ENCODE measurements at regions not wholly inside any gene's neighbourhood (a gene's known extent, or its start where the extent isn't known, plus 50 kb on each side); places are given as distances from the start of the nearest gene placed in this dataset.

DNA sequence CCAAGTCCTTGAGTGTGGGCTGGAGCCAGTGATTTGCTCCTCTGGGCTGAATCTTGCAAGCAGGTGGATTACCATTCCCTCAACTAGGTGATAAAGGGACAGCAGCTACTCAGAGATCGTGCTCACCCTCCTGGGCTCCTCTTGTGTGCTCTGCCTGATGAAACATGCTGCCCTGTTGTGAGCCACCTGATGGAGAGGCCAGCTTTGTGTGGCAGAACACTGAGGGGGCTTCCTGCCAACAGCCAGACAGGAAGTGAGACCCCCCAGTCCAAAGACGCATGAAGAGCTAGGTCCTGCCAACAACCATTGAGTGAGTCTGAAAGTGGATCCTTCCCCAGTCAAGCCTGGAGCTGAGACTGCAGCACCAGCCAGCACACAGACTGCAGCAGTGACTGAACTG is 106.4 kb upstream of the IRX2 start:
- Histone ChIP-seq H3K36me3 (ENCODE audit: insufficient read depth, low read length) (no peaks in the 10 kb centered on the region), H3K27ac (ENCODE audit: low read depth, low read length) (no peak overlapping the region), H3K27me3 (ENCODE audit: insufficient read depth, low read length, poor library complexity, severe bottlenecking) (no peaks in the 10 kb centered on the region), H3K9me3 (ENCODE audit: low read length) (no peaks in the 10 kb centered on the region), H3K4me1 (ENCODE audit: insufficient read depth, low read length) (no peaks in the 10 kb centered on the region), H3K4me3 (ENCODE audit: low read length) (no peak overlapping the region)
- ChIA-PET CTCF (no interaction called here), POLR2A (no interaction called here)
- H3K36me3 Mint-ChIP-seq: no peaks in the 10 kb centered on the region
- peaks cover 0 to 9% (median 0%) of the 10 kb centered on the region in 5 donors for H3K9me3 Mint-ChIP-seq
- DNase-seq: no peak
- H3K27me3 Mint-ChIP-seq: peaks cover 0 to 1% of the 10 kb centered on the region in 2 donors
- H3K4me1 Mint-ChIP-seq: no peaks in the 10 kb centered on the region
- no peak overlapping the region for H3K4me3 Mint-ChIP-seq
- no peak overlapping the region for H3K27ac Mint-ChIP-seq

DNA sequence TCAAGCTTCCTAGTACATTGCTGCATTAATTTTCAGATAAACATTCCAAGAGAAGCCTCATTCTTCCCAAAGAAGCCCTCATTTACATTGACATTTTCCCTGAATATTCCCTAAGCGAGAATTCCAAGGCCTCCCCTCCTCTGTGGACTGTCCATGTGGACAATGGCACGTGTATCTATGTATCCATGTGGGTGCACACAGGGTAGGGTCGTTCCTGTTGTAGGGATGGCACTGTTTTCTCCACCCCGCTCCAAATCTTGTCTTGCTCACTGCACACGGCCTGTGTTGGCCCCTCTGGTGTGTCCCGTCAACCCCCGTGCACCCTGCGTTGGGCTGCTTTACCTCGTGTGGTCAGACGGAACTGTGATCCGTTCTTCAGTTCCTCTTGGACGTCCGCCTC is 104.7 kb upstream of the IRX2 start:
- CTCF ChIA-PET: no interaction called here
- H3K27ac Mint-ChIP-seq: no peak overlapping the region
- Histone ChIP-seq H3K27ac (ENCODE audit: low read depth, low read length) (no peak overlapping the region), H3K4me1 (ENCODE audit: insufficient read depth, low read length) (no peaks in the 10 kb centered on the region), H3K27me3 (ENCODE audit: insufficient read depth, low read length, poor library complexity, severe bottlenecking) (no peaks in the 10 kb centered on the region), H3K36me3 (ENCODE audit: insufficient read depth, low read length) (no peaks in the 10 kb centered on the region), H3K4me3 (ENCODE audit: low read length) (no peak overlapping the region), H3K9me3 (ENCODE audit: low read length) (no peaks in the 10 kb centered on the region)
- H3K4me3 Mint-ChIP-seq: no peak overlapping the region
- no peaks in the 10 kb centered on the region for H3K4me1 Mint-ChIP-seq
- peaks cover 0 to 9% (median 0%) of the 10 kb centered on the region in 5 donors for H3K9me3 Mint-ChIP-seq
- DNase-seq: no peak
- H3K27me3 Mint-ChIP-seq: peaks cover 0 to 1% of the 10 kb centered on the region in 2 donors
- POLR2A ChIA-PET: no interaction called here
- no peaks in the 10 kb centered on the region for H3K36me3 Mint-ChIP-seq

GRCh38 chr5:2852446-2852845 is 101.0 kb upstream of the IRX2 start:
- no peaks in the 10 kb centered on the region for H3K36me3 ChIP-seq (ENCODE audit: insufficient read depth, low read length)
- H3K4me1 ChIP-seq (ENCODE audit: insufficient read depth, low read length): no peaks in the 10 kb centered on the region
- H3K4me1 Mint-ChIP-seq: no peaks in the 10 kb centered on the region
- H3K4me3 ChIP-seq (ENCODE audit: low read length): no peak overlapping the region
- H3K27me3 Mint-ChIP-seq: peaks cover 0 to 1% of the 10 kb centered on the region in 2 donors
- H3K36me3 Mint-ChIP-seq: no peaks in the 10 kb centered on the region
- DNase-seq: no peak
- POLR2A ChIA-PET: no interaction called here
- CTCF ChIA-PET: no interaction called here
- no peak overlapping the region for H3K4me3 Mint-ChIP-seq
- H3K9me3 ChIP-seq (ENCODE audit: low read length): no peaks in the 10 kb centered on the region
- H3K27ac Mint-ChIP-seq: no peak overlapping the region
- peaks cover 0 to 9% (median 0%) of the 10 kb centered on the region in 5 donors for H3K9me3 Mint-ChIP-seq
- H3K27ac ChIP-seq (ENCODE audit: low read depth, low read length): no peak overlapping the region
- H3K27me3 ChIP-seq (ENCODE audit: insufficient read depth, low read length, poor library complexity, severe bottlenecking): no peaks in the 10 kb centered on the region

- H3K9me3 Mint-ChIP-seq: peaks cover 0 to 9% (median 0%) of the 10 kb centered on the region in 5 donors
- H3K4me3 Mint-ChIP-seq: no peak overlapping the region
- no peaks in the 10 kb centered on the region for H3K4me1 ChIP-seq (ENCODE audit: insufficient read depth, low read length)
- no peaks in the 10 kb centered on the region for H3K36me3 Mint-ChIP-seq
- POLR2A ChIA-PET: no interaction called here
- no peaks in the 10 kb centered on the region for H3K9me3 ChIP-seq (ENCODE audit: low read length)
- H3K27me3 ChIP-seq (ENCODE audit: insufficient read depth, low read length, poor library complexity, severe bottlenecking): no peaks in the 10 kb centered on the region
- H3K36me3 ChIP-seq (ENCODE audit: insufficient read depth, low read length): no peaks in the 10 kb centered on the region
- no peak overlapping the region for H3K27ac ChIP-seq (ENCODE audit: low read depth, low read length)
- peaks cover 0 to 1% of the 10 kb centered on the region in 2 donors for H3K27me3 Mint-ChIP-seq
- H3K27ac Mint-ChIP-seq: no peak overlapping the region
- CTCF ChIA-PET: no interaction called here
- DNase-seq: no peak
- no peaks in the 10 kb centered on the region for H3K4me1 Mint-ChIP-seq
- H3K4me3 ChIP-seq (ENCODE audit: low read length): no peak overlapping the region
Measured at GRCh38 chr5:2851895-2852294, 100.4 kb upstream of the IRX2 start.

- Histone ChIP-seq H3K27ac (ENCODE audit: low read depth, low read length) (no peak overlapping the region), H3K9me3 (ENCODE audit: low read length) (no peaks in the 10 kb centered on the region), H3K36me3 (ENCODE audit: insufficient read depth, low read length) (no peaks in the 10 kb centered on the region), H3K4me1 (ENCODE audit: insufficient read depth, low read length) (no peaks in the 10 kb centered on the region), H3K27me3 (ENCODE audit: insufficient read depth, low read length, poor library complexity, severe bottlenecking) (no peaks in the 10 kb centered on the region), H3K4me3 (ENCODE audit: low read length) (no peak overlapping the region)
- no peak for DNase-seq
- ChIA-PET POLR2A (no interaction called here), CTCF (no interaction called here)
- Mint-ChIP-seq H3K27me3 (no peaks in the 10 kb centered on the region), H3K36me3 (no peaks in the 10 kb centered on the region), H3K9me3 (peaks cover 0 to 8% (median 4%) of the 10 kb centered on the region in 5 donors), H3K4me3 (no peak overlapping the region), H3K27ac (no peak overlapping the region), H3K4me1 (no peaks in the 10 kb centered on the region)
Measured at GRCh38 chr5:2849429-2849828, 98.0 kb upstream of the IRX2 start.

DNA sequence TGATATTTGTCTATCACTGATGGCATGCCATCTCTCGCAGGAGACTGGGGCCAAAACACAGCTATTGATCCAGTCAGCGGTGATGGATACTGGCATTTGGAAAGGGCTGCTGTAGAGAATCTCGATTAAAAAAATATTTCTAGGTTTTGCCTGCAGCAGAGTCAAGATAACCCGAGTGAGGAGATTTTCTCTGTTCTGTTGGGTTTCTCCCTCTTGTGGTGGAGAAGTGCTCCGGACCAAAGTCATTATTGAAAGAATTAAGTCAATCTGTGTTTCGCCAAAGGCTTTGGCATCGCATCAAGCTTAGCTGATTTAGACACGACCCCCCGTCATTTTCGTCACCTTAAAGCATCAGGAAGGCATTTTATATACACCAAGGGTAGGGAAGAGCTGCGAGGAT is 97.1 kb upstream of the IRX2 start:
- H3K27ac Mint-ChIP-seq: no peak overlapping the region
- no peaks in the 10 kb centered on the region for H3K27me3 Mint-ChIP-seq
- no peaks in the 10 kb centered on the region for H3K9me3 ChIP-seq (ENCODE audit: low read length)
- H3K4me1 Mint-ChIP-seq: no peaks in the 10 kb centered on the region
- H3K4me1 ChIP-seq (ENCODE audit: insufficient read depth, low read length): no peaks in the 10 kb centered on the region
- H3K27ac ChIP-seq (ENCODE audit: low read depth, low read length): no peak overlapping the region
- no peak for DNase-seq
- no peaks in the 10 kb centered on the region for H3K36me3 Mint-ChIP-seq
- no peaks in the 10 kb centered on the region for H3K36me3 ChIP-seq (ENCODE audit: insufficient read depth, low read length)
- H3K4me3 Mint-ChIP-seq: no peak overlapping the region
- peaks cover 0 to 7% (median 4%) of the 10 kb centered on the region in 5 donors for H3K9me3 Mint-ChIP-seq
- H3K4me3 ChIP-seq (ENCODE audit: low read length): no peak overlapping the region
- CTCF ChIA-PET: no interaction called here
- POLR2A ChIA-PET: no interaction called here
- no peaks in the 10 kb centered on the region for H3K27me3 ChIP-seq (ENCODE audit: insufficient read depth, low read length, poor library complexity, severe bottlenecking)

GRCh38 chr5:2847608-2848007 is 96.1 kb upstream of the IRX2 start:
- H3K4me1 Mint-ChIP-seq: no peaks in the 10 kb centered on the region
- Histone ChIP-seq H3K4me1 (ENCODE audit: insufficient read depth, low read length) (no peaks in the 10 kb centered on the region), H3K9me3 (ENCODE audit: low read length) (no peaks in the 10 kb centered on the region), H3K27me3 (ENCODE audit: insufficient read depth, low read length, poor library complexity, severe bottlenecking) (no peaks in the 10 kb centered on the region), H3K27ac (ENCODE audit: low read depth, low read length) (no peak overlapping the region), H3K4me3 (ENCODE audit: low read length) (no peak overlapping the region), H3K36me3 (ENCODE audit: insufficient read depth, low read length) (no peaks in the 10 kb centered on the region)
- no peaks in the 10 kb centered on the region for H3K36me3 Mint-ChIP-seq
- no peak overlapping the region for H3K27ac Mint-ChIP-seq
- H3K4me3 Mint-ChIP-seq: no peak overlapping the region
- ChIA-PET CTCF (no interaction called here), POLR2A (no interaction called here)
- H3K27me3 Mint-ChIP-seq: no peaks in the 10 kb centered on the region
- no peak for DNase-seq
- peaks cover 0 to 4% (median 3%) of the 10 kb centered on the region in 5 donors for H3K9me3 Mint-ChIP-seq

- Mint-ChIP-seq H3K4me3 (no peak overlapping the region), H3K9me3 (peaks cover 3 to 19% (median 7%) of the 10 kb centered on the region in 5 donors), H3K4me1 (no peaks in the 10 kb centered on the region), H3K27ac (no peak overlapping the region), H3K36me3 (no peaks in the 10 kb centered on the region), H3K27me3 (no peaks in the 10 kb centered on the region)
- no peaks in the 10 kb centered on the region for H3K4me1 ChIP-seq (ENCODE audit: insufficient read depth, low read length)
- ChIA-PET POLR2A (no interaction called here), CTCF (no interaction called here)
- H3K27me3 ChIP-seq (ENCODE audit: insufficient read depth, low read length, poor library complexity, severe bottlenecking): no peaks in the 10 kb centered on the region
- H3K4me3 ChIP-seq (ENCODE audit: low read length): no peak overlapping the region
- no peak for DNase-seq
- no peaks in the 10 kb centered on the region for H3K36me3 ChIP-seq (ENCODE audit: insufficient read depth, low read length)
- no peak overlapping the region for H3K27ac ChIP-seq (ENCODE audit: low read depth, low read length)
- H3K9me3 ChIP-seq (ENCODE audit: low read length): no peaks in the 10 kb centered on the region
Measured at GRCh38 chr5:2841208-2841607, 89.7 kb upstream of the IRX2 start.

DNA sequence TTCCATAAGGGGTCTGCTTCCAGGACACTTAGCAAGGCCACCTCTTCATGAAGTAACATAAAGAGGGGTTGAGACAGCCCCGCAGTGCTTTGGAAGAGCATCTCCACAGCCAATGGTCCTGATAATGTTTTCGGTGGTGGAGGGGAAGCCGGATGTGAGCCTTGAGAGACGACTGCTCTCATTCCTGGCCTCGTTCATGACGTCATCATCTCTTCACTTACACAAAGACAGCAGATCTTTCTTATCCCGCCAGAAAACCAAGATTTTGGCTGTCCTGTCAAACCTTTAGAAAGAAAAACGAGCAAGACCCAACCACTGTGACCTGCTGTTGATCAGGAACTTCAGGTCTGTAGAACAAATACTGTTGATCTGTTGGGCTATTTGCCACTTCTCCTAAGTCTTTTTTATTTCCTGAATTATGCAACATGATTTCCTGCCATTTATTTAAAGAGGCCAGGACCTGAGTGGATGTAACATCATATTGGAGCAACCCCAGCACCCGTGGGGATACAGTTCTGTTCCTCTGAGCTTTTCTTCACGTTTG is 89.0 kb upstream of the IRX2 start:
- no peaks in the 10 kb centered on the region for H3K27me3 ChIP-seq (ENCODE audit: insufficient read depth, low read length, poor library complexity, severe bottlenecking)
- H3K9me3 ChIP-seq (ENCODE audit: low read length): no peaks in the 10 kb centered on the region
- Mint-ChIP-seq H3K4me3 (no peak overlapping the region), H3K9me3 (peaks cover 4 to 19% (median 8%) of the 10 kb centered on the region in 5 donors), H3K36me3 (no peaks in the 10 kb centered on the region), H3K4me1 (no peaks in the 10 kb centered on the region), H3K27ac (no peak overlapping the region), H3K27me3 (no peaks in the 10 kb centered on the region)
- no peak for DNase-seq
- ChIA-PET CTCF (no interaction called here), POLR2A (no interaction called here)
- no peak overlapping the region for H3K27ac ChIP-seq (ENCODE audit: low read depth, low read length)
- no peaks in the 10 kb centered on the region for H3K4me1 ChIP-seq (ENCODE audit: insufficient read depth, low read length)
- no peaks in the 10 kb centered on the region for H3K36me3 ChIP-seq (ENCODE audit: insufficient read depth, low read length)
- H3K4me3 ChIP-seq (ENCODE audit: low read length): no peak overlapping the region

Data from CD8-positive, alpha-beta memory T cell (primary cell).